ENCODE measurements at regions not wholly inside any gene's neighbourhood (a gene's known extent, or its start where the extent isn't known, plus 50 kb on each side); places are given as distances from the start of the nearest gene placed in this dataset.

- Histone ChIP-seq H3K79me1 (ENCODE audit: low read depth, low read length) (no peaks in the 10 kb centered on the region), H4K91ac (replicated peaks; ENCODE audit: insufficient read length, low read length) (no peak overlapping the region), H3K23me2 (ENCODE audit: low read depth, low read length) (no peaks in the 10 kb centered on the region), H3K23ac (ENCODE audit: insufficient read length) (no peak overlapping the region), H3K4ac (replicated peaks; ENCODE audit: insufficient read length, low read depth, low read length) (no peak overlapping the region), H3K27me3 (replicated peaks in 1 of 4; ENCODE audit: control insufficient read depth in 3 of 4, extremely low read depth in 1 of 4, insufficient read depth in 3 of 4, low read length in 3 of 4) (no peaks in the 10 kb centered on the region), H3K27ac (ENCODE audit: low read depth, low read length) (no peak overlapping the region), H2BK120ac (replicated peaks; ENCODE audit: low read depth, low read length) (no peak overlapping the region), H4K8ac (ENCODE audit: extremely low read depth, insufficient read depth, low read length) (no peak overlapping the region), H2BK12ac (ENCODE audit: low read depth, low read length) (no peak overlapping the region), H3K4me3 (ENCODE audit: extremely low read depth in 1 of 4, insufficient read depth in 2 of 4, low read depth in 3 of 4, low read length in 4 of 4) (no peak overlapping the region), H3K18ac (ENCODE audit: extremely low read depth, low read length) (no peak overlapping the region), H2BK15ac (ENCODE audit: low read length) (no peak overlapping the region), H3K9ac (replicated peaks in 1 of 4; ENCODE audit: extremely low read depth in 1 of 4, low read depth in 3 of 4, low read length in 3 of 4) (no peak overlapping the region), H4K5ac (ENCODE audit: insufficient read length, low read depth, low read length) (no peak overlapping the region), H2AFZ (ENCODE audit: low read length) (no peak overlapping the region), H3K36me3 (ENCODE audit: control insufficient read depth in 2 of 4, insufficient read depth in 4 of 4, low read length in 3 of 4) (no peaks in the 10 kb centered on the region), H2BK20ac (ENCODE audit: low read length) (no peak overlapping the region), H3K9me3 (ENCODE audit: insufficient read depth in 2 of 2, low read depth in 1 of 2, low read length in 1 of 2) (no peaks in the 10 kb centered on the region), H3K4me1 (replicated peaks in 1 of 4; ENCODE audit: control insufficient read depth in 3 of 4, insufficient read depth in 4 of 4, low read length in 3 of 4) (peaks cover 0 to 8% (median 2%) of the 10 kb centered on the region in 4 experiments; a peak in 4 of 7 replicates), H3K56ac (replicated peaks; ENCODE audit: insufficient read length, low read depth, low read length) (no peak overlapping the region), H4K20me1 (replicated peaks in 1 of 2; ENCODE audit: control insufficient read depth in 1 of 2, insufficient read depth in 2 of 2, low read length in 2 of 2) (no peaks in the 10 kb centered on the region), H3K14ac (ENCODE audit: insufficient read length) (no peak overlapping the region), H2AK5ac (ENCODE audit: low read depth, low read length) (no peak overlapping the region), H3K79me2 (ENCODE audit: control insufficient read depth in 1 of 2, insufficient read depth in 2 of 2, low read length in 2 of 2) (no peaks in the 10 kb centered on the region), H3K4me2 (ENCODE audit: insufficient read depth in 1 of 2, low read depth in 2 of 2, low read length in 2 of 2) (no peak overlapping the region), H2BK5ac (ENCODE audit: low read depth, low read length) (no peak overlapping the region)
- ChIA-PET POLR2A (ENCODE audit: partially characterized antibody) (no interaction called here), CTCF (ENCODE audit: partially characterized antibody) (interaction anchor here (1.0 kb wide), 1 partner anchor 11 kb away, joined by 3 read pairs; no protein-coding TSS in a partner anchor)
- TF ChIP-seq SIRT6 (IDR thresholded peaks at IDR 0.05; ENCODE audit: low read length) (no peak), SAP30 (IDR thresholded peaks at IDR 0.05; ENCODE audit: insufficient read depth, insufficient replicate concordance, low read length) (no peak), CTBP2 (IDR thresholded peaks at IDR 0.05; ENCODE audit: borderline replicate concordance, insufficient read depth, insufficient read length, low read length) (no peak), E2F6 (IDR thresholded peaks at IDR 0.05) (no peak), CBX8 (IDR thresholded peaks at IDR 0.05; ENCODE audit: borderline replicate concordance, low read depth, low read length) (no peak), CBX5 (IDR thresholded peaks at IDR 0.05; ENCODE audit: low read depth, low read length) (no peak), SP1 (IDR thresholded peaks at IDR 0.05; ENCODE audit: low read depth, low read length) (no peak), RAD21 (IDR thresholded peaks at IDR 0.05 in 1 of 2, conservative IDR thresholded peaks at IDR 0.05 in 1 of 2; ENCODE audit: low read depth in 2 of 2, low read length in 2 of 2) (no peak), KDM1A (IDR thresholded peaks at IDR 0.05; ENCODE audit: borderline replicate concordance, low read length) (no peak), SP4 (IDR thresholded peaks at IDR 0.05; ENCODE audit: low read length) (no peak), BCL11A (IDR thresholded peaks at IDR 0.05; ENCODE audit: low read depth in 2 of 2, low read length in 2 of 2) (no peak), EZH2 (IDR thresholded peaks at IDR 0.05; ENCODE audit: low read depth, low read length, severe bottlenecking) (no peak)
- DNase-seq (ENCODE audit: low read depth in 1 of 2, low spot score in 2 of 2) (no peak), FAIRE-seq (no peak)
- WGBS, 2 experiments (ENCODE audit: extremely low coverage in 1 of 2, insufficient coverage in 1 of 2, insufficient read length in 1 of 2, insufficient replicate concordance in 2 of 2, low coverage in 1 of 2, low lambda C conversion rate in 2 of 2, missing lambda C conversion rate in 1 of 2) = 97% methylated on average over 4 of the region's 4 CpGs; no CpG with 5 or more reads in 1 of the 2 experiments
These were observed 408.6 kb upstream of the ROBO2 start for GRCh38 chr3:76631251-76631650.

Data from H1 (cell line).